ENCODE measurements at regions not wholly inside any gene's neighbourhood (a gene's known extent, or its start where the extent isn't known, plus 50 kb on each side); places are given as distances from the start of the nearest gene placed in this dataset.
"Not testable (repeated sequence)": the region's sequence is repeated elsewhere in the genome, so short reads cannot be mapped to it uniquely, and the experiment has no call there.

- no peak for DNase-seq (ENCODE audit: low spot score)
Observed at GRCh38 chr1:228943436-228943835, 208.2 kb downstream of the RHOU start.

- DNase-seq (ENCODE audit: low spot score) = no peak
Observed at GRCh38 chr1:228944296-228944695, 209.0 kb downstream of the RHOU start.

GRCh38 chr1:228944935-228945371 lies 209.7 kb downstream of the RHOU start:
- no peak for DNase-seq (ENCODE audit: low spot score)

- DNase-seq (ENCODE audit: low spot score) = no peak
Observed at GRCh38 chr1:228945885-228946284, 210.6 kb downstream of the RHOU start.

- DNase-seq (ENCODE audit: low spot score) = not testable (repeated sequence)
Observed at GRCh38 chr1:228949617-228950016, 214.3 kb downstream of the RHOU start.

- no peak for DNase-seq (ENCODE audit: low spot score)
Observed at GRCh38 chr1:228953207-228953606, 217.9 kb downstream of the RHOU start.

- DNase-seq (ENCODE audit: low spot score) = not testable (repeated sequence)
Observed at GRCh38 chr1:228953808-228954207, 218.5 kb downstream of the RHOU start.

- no peak for DNase-seq (ENCODE audit: low spot score)
Observed at GRCh38 chr1:228955691-228956090, 220.4 kb downstream of the RHOU start.

GRCh38 chr1:228956864-228957263 lies 221.6 kb downstream of the RHOU start:
- no peak for DNase-seq (ENCODE audit: low spot score)

- no peak for DNase-seq (ENCODE audit: low spot score)
Observed at GRCh38 chr1:228957535-228957934, 222.3 kb downstream of the RHOU start.

GRCh38 chr1:228958121-228958520 lies 222.8 kb downstream of the RHOU start:
- DNase-seq (ENCODE audit: low spot score) = no peak

GRCh38 chr1:228958741-228959140 lies 223.5 kb downstream of the RHOU start:
- no peak for DNase-seq (ENCODE audit: low spot score)

- DNase-seq (ENCODE audit: low spot score) = no peak
Observed at GRCh38 chr1:228960705-228961104, 225.4 kb downstream of the RHOU start.

GRCh38 chr1:228961511-228961910 lies 226.2 kb downstream of the RHOU start:
- no peak for DNase-seq (ENCODE audit: low spot score)

GRCh38 chr1:228963795-228964177 lies 228.5 kb downstream of the RHOU start:
- DNase-seq (ENCODE audit: low spot score) = no peak

- DNase-seq (ENCODE audit: low spot score) = no peak
Observed at GRCh38 chr1:228964178-228965089, 229.2 kb downstream of the RHOU start.

- no peak for DNase-seq (ENCODE audit: low spot score)
Observed at GRCh38 chr1:228968891-228969606, 233.8 kb downstream of the RHOU start.

- no peak for DNase-seq (ENCODE audit: low spot score)
Observed at GRCh38 chr1:228969953-228970800, 234.9 kb downstream of the RHOU start.

GRCh38 chr1:228972576-228972975 lies 237.3 kb downstream of the RHOU start:
- DNase-seq (ENCODE audit: low spot score) = no peak

- no peak for DNase-seq (ENCODE audit: low spot score)
Observed at GRCh38 chr1:228974273-228974672, 239.0 kb downstream of the RHOU start.

- no peak for DNase-seq (ENCODE audit: low spot score)
Observed at GRCh38 chr1:228975238-228975907, 240.1 kb downstream of the RHOU start.

- no peak for DNase-seq (ENCODE audit: low spot score)
Observed at GRCh38 chr1:228976316-228976715, 241.0 kb downstream of the RHOU start.

Data from iPS-NIHi11 (cell line).